Endothelial cell of umbilical vein (primary cell): ENCODE measurements at regions not wholly inside any gene's neighbourhood (a gene's known extent, or its start where the extent isn't known, plus 50 kb on each side); places are given as distances from the start of the nearest gene placed in this dataset.

Experiments used
- BruUV-seq: library from RNA; stranded (reverse); fragments of 400-500 nt; replicated peaks from 2 replicates; lab custom pipeline; 2021; lab: Mats Ljungman, UMichigan
- CTCF ChIA-PET: fragments of 300-600, 350-600 bp; sonication (Branson Sonifier 250); formaldehyde crosslinking; loops from one replicate; lab custom pipeline; 2021; ENCODE audit warnings: antibody characterized with exemption, inconsistent platforms; lab: Charles Lee
- POLR2A ChIA-PET: fragments of 300-600, 350-600 bp; sonication (Branson Sonifier 250); formaldehyde crosslinking; loops from one replicate; lab custom pipeline; 2021; ENCODE audit warnings: antibody characterized with exemption, inconsistent platforms; lab: Charles Lee
- DNase-seq: peaks from one replicate; pipeline ENCODE4 v3.0.0-alpha.2; 2011; ENCODE audit warnings: low read depth, low spot score
- FAIRE-seq: peaks from 2 replicates; lab custom pipeline; 2011; peaks lifted over from hg19 to GRCh38; lab: Jason Lieb, UNC
- H2AFZ ChIP-seq: 2 replicates; pipeline ENCODE4 v1.6.0; 2012; ENCODE audit warnings: low read depth, low read length, control low read depth, inconsistent platforms
- H3K27ac ChIP-seq: 2 replicates; pipeline ENCODE4 v1.5.1; 2011; ENCODE audit warnings: low read depth, mild to moderate bottlenecking, control low read depth, low read length, moderate library complexity; ENCODE audit not compliant: insufficient read depth
- H3K27me3 ChIP-seq, 2 experiments: 2 replicates each; pipeline versions ENCODE4 v1.6.0 to v1.6.1; 2011; ENCODE audit warnings: low read length in 2 of 2, mixed read lengths in 1 of 2; ENCODE audit not compliant: control insufficient read depth in 2 of 2, insufficient read depth in 2 of 2
- H3K36me3 ChIP-seq, 2 experiments: 2 replicates in 1 of 2; 3 replicates in 1 of 2; pipeline ENCODE4 v1.5.1; 2011; ENCODE audit warnings: low read length in 2 of 2, mild to moderate bottlenecking in 1 of 2, moderate library complexity in 1 of 2; ENCODE audit not compliant: control insufficient read depth in 2 of 2, insufficient read depth in 2 of 2; ENCODE audit errors: extremely low read depth in 1 of 2
- H3K4me1 ChIP-seq: 3 replicates; pipeline ENCODE4 v1.5.1; 2011; ENCODE audit warnings: mild to moderate bottlenecking, low read length; ENCODE audit not compliant: control insufficient read depth, insufficient read depth; ENCODE audit errors: extremely low read depth
- H3K4me2 ChIP-seq: 2 replicates; pipeline ENCODE4 v1.6.1; 2011; ENCODE audit warnings: low read length, control low read depth, mixed read lengths; ENCODE audit not compliant: insufficient read depth
- H3K4me3 ChIP-seq, 3 experiments: fragments of 200-600 bp in 1 of 3; sonication (generic), shearing (Covaris generic) in 1 of 3; replicated peaks in 1 of 3; 2 replicates each; pipeline ENCODE4 v1.5.1; 2011 to 2016; ENCODE audit warnings: control low read depth in 3 of 3, low read length in 3 of 3, mild to moderate bottlenecking in 2 of 3, inconsistent platforms in 1 of 3, low read depth in 1 of 3, moderate library complexity in 1 of 3; ENCODE audit not compliant: insufficient read depth in 1 of 3
- H3K79me2 ChIP-seq: 2 replicates; pipeline ENCODE4 v1.6.0; 2012; ENCODE audit warnings: low read length, inconsistent platforms; ENCODE audit not compliant: control insufficient read depth, insufficient read depth
- H3K9ac ChIP-seq: replicated peaks from 2 replicates; pipeline ENCODE3; 2011; ENCODE audit warnings: low read length, control low read depth; ENCODE audit not compliant: insufficient read depth; ENCODE audit errors: extremely low read depth
- H3K9me1 ChIP-seq: replicated peaks from 3 replicates; pipeline ENCODE4 v1.6.0; 2011; ENCODE audit warnings: mild to moderate bottlenecking, low read length; ENCODE audit not compliant: control insufficient read depth, insufficient read depth; ENCODE audit errors: extremely low read depth
- H3K9me3 ChIP-seq: replicated peaks from 2 replicates; pipeline ENCODE4 v1.5.1; 2012; ENCODE audit warnings: low read length, inconsistent platforms; ENCODE audit not compliant: control insufficient read depth, insufficient read depth
- H4K20me1 ChIP-seq: replicated peaks from 2 replicates; pipeline ENCODE3; 2011; ENCODE audit warnings: mild to moderate bottlenecking, low read length; ENCODE audit not compliant: control insufficient read depth, insufficient read depth; ENCODE audit errors: extremely low read depth
- EZH2 ChIP-seq: IDR thresholded peaks from 2 replicates; pipeline ENCODE4 v1.6.1; 2012; ENCODE audit warnings: borderline replicate concordance, low read depth, mild to moderate bottlenecking, moderate library complexity, low read length, inconsistent platforms; ENCODE audit not compliant: severe bottlenecking
- FOS ChIP-seq: IDR thresholded peaks from 2 replicates; pipeline ENCODE4 v1.6.1; 2011; ENCODE audit warnings: mild to moderate bottlenecking, low read length, moderate library complexity, borderline replicate concordance; ENCODE audit not compliant: insufficient read depth
- GATA2 ChIP-seq: IDR thresholded peaks from 2 replicates; pipeline ENCODE4 v1.7.0; 2011; ENCODE audit warnings: low read depth, mild to moderate bottlenecking, moderate library complexity, mixed read lengths, low read length; ENCODE audit not compliant: insufficient read length, insufficient read depth
- JUN ChIP-seq: IDR thresholded peaks from 2 replicates; pipeline ENCODE4 v1.6.1; 2011; ENCODE audit warnings: borderline replicate concordance, low read depth; ENCODE audit not compliant: insufficient read length, insufficient read depth
- MYC ChIP-seq: IDR thresholded peaks from one replicate; pipeline ENCODE4 v1.6.1; 2011; ENCODE audit warnings: mild to moderate bottlenecking, low read depth, low read length
- POLR2A ChIP-seq: IDR thresholded peaks from 2 replicates; pipeline ENCODE4 v1.6.1; 2012; ENCODE audit warnings: low read depth, mild to moderate bottlenecking, control low read depth, low read length
- POLR2AphosphoS5 ChIP-seq: IDR thresholded peaks from 2 replicates; pipeline ENCODE4 v1.6.1; 2012; ENCODE audit warnings: low read depth, mild to moderate bottlenecking, control low read depth, low read length, moderate library complexity; ENCODE audit not compliant: insufficient read depth
- dilution Hi-C: fragments of 300-500 bp; cut with MboI; formaldehyde crosslinking; loops from one replicate; pipeline ENCODE4 v1.15.0; 2019; ENCODE audit warnings: low sequenced_read_pairs; ENCODE audit not compliant: extremely low pct_ligation_motif_present
- intact Hi-C: fragments of 100-400 bp; cut with micrococcal nuclease; formaldehyde crosslinking; loops from one replicate; pipeline ENCODE4 v1.10.0; 2022
- TF ChIP-seq, protein P1 (sequence below): IDR thresholded peaks from 2 replicates; pipeline ENCODE4 v1.6.1; 2011; ENCODE audit not compliant: insufficient read depth, insufficient read length
- TF ChIP-seq, protein P2 (sequence below), 2 donors: IDR thresholded peaks; 1 replicate in 1 of 2; 2 replicates in 1 of 2; pipeline ENCODE4 v1.5.1; 2011; ENCODE audit warnings: low read length in 2 of 2, mild to moderate bottlenecking in 2 of 2, moderate library complexity in 2 of 2, control low read depth in 1 of 2, inconsistent platforms in 1 of 2, low read depth in 1 of 2; ENCODE audit not compliant: insufficient read depth in 1 of 2; ENCODE audit errors: extremely low read depth in 1 of 2

DNA sequence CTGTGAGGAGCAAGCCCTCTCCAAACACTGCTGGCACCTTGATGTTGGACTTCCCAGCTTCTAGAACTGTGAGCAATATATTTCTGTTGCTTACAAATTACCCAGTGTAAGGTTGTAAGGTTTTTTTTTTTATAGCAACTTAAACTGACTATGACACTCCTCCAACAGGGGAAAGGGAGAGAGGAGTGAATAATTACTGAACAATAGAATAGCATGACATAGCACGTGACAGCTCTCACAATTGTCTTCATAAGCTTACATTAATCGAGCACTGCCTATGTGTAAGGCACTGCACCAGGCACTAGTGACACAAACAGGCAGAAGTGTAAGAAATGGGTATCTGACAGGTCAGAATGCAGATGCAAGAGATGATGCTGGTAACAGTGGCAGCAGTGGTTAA, 136.9 kb downstream of the FAT3 start:
- FAIRE-seq (no peak), DNase-seq (no peak)
- Histone ChIP-seq H3K27me3 (no peaks in the 10 kb centered on the region), H3K9me3 (no peaks in the 10 kb centered on the region), H4K20me1 (no peaks in the 10 kb centered on the region), H3K4me2 (no peak overlapping the region), H3K79me2 (no peaks in the 10 kb centered on the region), H3K4me3 (no peak overlapping the region), H3K27ac (no peak overlapping the region), H2AFZ (no peak overlapping the region), H3K9me1 (no peaks in the 10 kb centered on the region), H3K4me1 (no peaks in the 10 kb centered on the region), H3K9ac (no peak overlapping the region), H3K36me3 (no peaks in the 10 kb centered on the region)
- BruUV-seq, result no TSS peak
- POLR2A ChIA-PET, result no interaction called here
- intact Hi-C loops (no loop called here), dilution Hi-C loops (no loop called here)
- TF ChIP-seq GATA2 (no peak), EZH2 (no peak), POLR2AphosphoS5 (no peak), POLR2A (no peak), MYC (no peak), FOS (no peak), JUN (no peak)
- TF ChIP-seq, protein P1, sequence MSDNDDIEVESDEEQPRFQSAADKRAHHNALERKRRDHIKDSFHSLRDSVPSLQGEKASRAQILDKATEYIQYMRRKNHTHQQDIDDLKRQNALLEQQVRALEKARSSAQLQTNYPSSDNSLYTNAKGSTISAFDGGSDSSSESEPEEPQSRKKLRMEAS, result no peak
- TF ChIP-seq, protein P2, sequence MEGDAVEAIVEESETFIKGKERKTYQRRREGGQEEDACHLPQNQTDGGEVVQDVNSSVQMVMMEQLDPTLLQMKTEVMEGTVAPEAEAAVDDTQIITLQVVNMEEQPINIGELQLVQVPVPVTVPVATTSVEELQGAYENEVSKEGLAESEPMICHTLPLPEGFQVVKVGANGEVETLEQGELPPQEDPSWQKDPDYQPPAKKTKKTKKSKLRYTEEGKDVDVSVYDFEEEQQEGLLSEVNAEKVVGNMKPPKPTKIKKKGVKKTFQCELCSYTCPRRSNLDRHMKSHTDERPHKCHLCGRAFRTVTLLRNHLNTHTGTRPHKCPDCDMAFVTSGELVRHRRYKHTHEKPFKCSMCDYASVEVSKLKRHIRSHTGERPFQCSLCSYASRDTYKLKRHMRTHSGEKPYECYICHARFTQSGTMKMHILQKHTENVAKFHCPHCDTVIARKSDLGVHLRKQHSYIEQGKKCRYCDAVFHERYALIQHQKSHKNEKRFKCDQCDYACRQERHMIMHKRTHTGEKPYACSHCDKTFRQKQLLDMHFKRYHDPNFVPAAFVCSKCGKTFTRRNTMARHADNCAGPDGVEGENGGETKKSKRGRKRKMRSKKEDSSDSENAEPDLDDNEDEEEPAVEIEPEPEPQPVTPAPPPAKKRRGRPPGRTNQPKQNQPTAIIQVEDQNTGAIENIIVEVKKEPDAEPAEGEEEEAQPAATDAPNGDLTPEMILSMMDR (IDR thresholded peaks at IDR 0.05; ENCODE audit: extremely low read depth in 1 of 2, insufficient read depth in 1 of 2, low read depth in 1 of 2, low read length in 2 of 2), result no peak
- CTCF ChIA-PET, result no interaction called here
